Osteocyte (in vitro differentiated cells): ENCODE measurements at regions not wholly inside any gene's neighbourhood (a gene's known extent, or its start where the extent isn't known, plus 50 kb on each side); places are given as distances from the start of the nearest gene placed in this dataset.

Experiments
- DNase-seq: peaks from one replicate; pipeline ENCODE4 v3.0.0; 2021; ENCODE audit warnings: mixed read lengths; ENCODE audit not compliant: unreplicated experiment; ENCODE audit errors: extremely low spot score
- H3K27ac Mint-ChIP-seq: one replicate; pipeline ENCODE4 v1.8.0; 2021; ENCODE audit warnings: mild to moderate bottlenecking, mixed read lengths; ENCODE audit not compliant: unreplicated experiment
- H3K27me3 Mint-ChIP-seq: one replicate; pipeline ENCODE4 v1.8.0; 2021; ENCODE audit warnings: mixed read lengths; ENCODE audit not compliant: unreplicated experiment
- H3K36me3 Mint-ChIP-seq: one replicate; pipeline ENCODE4 v1.8.0; 2021; ENCODE audit warnings: mixed read lengths; ENCODE audit not compliant: unreplicated experiment
- H3K4me1 Mint-ChIP-seq: one replicate; pipeline ENCODE4 v1.8.0; 2021; ENCODE audit warnings: mixed read lengths; ENCODE audit not compliant: unreplicated experiment
- H3K4me3 Mint-ChIP-seq: one replicate; pipeline ENCODE4 v1.8.0; 2021; ENCODE audit warnings: mild to moderate bottlenecking, moderate library complexity, mixed read lengths; ENCODE audit not compliant: unreplicated experiment
- H3K9me3 Mint-ChIP-seq: one replicate; pipeline ENCODE4 v1.8.0; 2021; ENCODE audit warnings: mixed read lengths; ENCODE audit not compliant: unreplicated experiment
- TF ChIP-seq, protein P1 (sequence below): fragments of 200-600 bp; sonication (generic); IDR thresholded peaks from 2 replicates; pipeline ENCODE4 v1.5.0; 2021; ENCODE audit warnings: antibody characterized with exemption, mild to moderate bottlenecking, moderate library complexity

- Mint-ChIP-seq H3K9me3 (peaks cover 16% of the 10 kb centered on the region), H3K27ac (no peak overlapping the region), H3K27me3 (peaks cover 1% of the 10 kb centered on the region), H3K4me1 (no peaks in the 10 kb centered on the region), H3K36me3 (no peaks in the 10 kb centered on the region), H3K4me3 (no peak overlapping the region)
- no peak for DNase-seq
- TF ChIP-seq, protein P1, sequence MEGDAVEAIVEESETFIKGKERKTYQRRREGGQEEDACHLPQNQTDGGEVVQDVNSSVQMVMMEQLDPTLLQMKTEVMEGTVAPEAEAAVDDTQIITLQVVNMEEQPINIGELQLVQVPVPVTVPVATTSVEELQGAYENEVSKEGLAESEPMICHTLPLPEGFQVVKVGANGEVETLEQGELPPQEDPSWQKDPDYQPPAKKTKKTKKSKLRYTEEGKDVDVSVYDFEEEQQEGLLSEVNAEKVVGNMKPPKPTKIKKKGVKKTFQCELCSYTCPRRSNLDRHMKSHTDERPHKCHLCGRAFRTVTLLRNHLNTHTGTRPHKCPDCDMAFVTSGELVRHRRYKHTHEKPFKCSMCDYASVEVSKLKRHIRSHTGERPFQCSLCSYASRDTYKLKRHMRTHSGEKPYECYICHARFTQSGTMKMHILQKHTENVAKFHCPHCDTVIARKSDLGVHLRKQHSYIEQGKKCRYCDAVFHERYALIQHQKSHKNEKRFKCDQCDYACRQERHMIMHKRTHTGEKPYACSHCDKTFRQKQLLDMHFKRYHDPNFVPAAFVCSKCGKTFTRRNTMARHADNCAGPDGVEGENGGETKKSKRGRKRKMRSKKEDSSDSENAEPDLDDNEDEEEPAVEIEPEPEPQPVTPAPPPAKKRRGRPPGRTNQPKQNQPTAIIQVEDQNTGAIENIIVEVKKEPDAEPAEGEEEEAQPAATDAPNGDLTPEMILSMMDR = no peak
Measured at GRCh38 chr7:98755138-98755898, 114.5 kb downstream of the TMEM130 start.

DNA sequence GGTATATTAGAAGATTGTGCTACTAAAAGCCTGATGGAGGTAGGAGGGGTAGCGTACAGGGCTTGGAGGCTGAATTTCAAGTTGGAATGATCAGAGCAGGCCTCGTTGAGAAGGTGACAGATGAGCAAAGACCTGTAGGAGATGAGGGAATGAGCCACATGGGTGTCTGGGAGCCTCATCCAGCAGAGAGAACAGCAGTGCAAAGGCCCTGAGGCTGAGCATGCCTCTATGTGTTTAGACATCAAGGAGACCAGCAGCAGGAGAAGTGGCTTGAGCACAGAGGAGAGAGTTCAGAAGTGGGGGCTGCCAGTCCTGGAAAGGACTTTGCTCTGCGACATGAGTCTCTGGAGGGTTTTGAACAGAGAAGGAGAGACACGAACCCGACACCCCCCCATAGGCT lies 111.7 kb downstream of the TMEM130 start:
- H3K36me3 Mint-ChIP-seq = no peaks in the 10 kb centered on the region
- peaks cover 16% of the 10 kb centered on the region for H3K9me3 Mint-ChIP-seq
- H3K4me1 Mint-ChIP-seq = no peaks in the 10 kb centered on the region
- TF ChIP-seq, protein P1 = no peak
- no peak overlapping the region for H3K4me3 Mint-ChIP-seq
- no peaks in the 10 kb centered on the region for H3K27me3 Mint-ChIP-seq
- H3K27ac Mint-ChIP-seq = no peak overlapping the region
- DNase-seq = no peak

- H3K4me3 Mint-ChIP-seq = no peak overlapping the region
- no peaks in the 10 kb centered on the region for H3K27me3 Mint-ChIP-seq
- DNase-seq = no peak
- TF ChIP-seq, protein P1 = no peak
- H3K9me3 Mint-ChIP-seq = peaks cover 16% of the 10 kb centered on the region
- no peaks in the 10 kb centered on the region for H3K4me1 Mint-ChIP-seq
- H3K27ac Mint-ChIP-seq = no peak overlapping the region
- H3K36me3 Mint-ChIP-seq = no peaks in the 10 kb centered on the region
Measured at GRCh38 chr7:98760201-98760651, 109.6 kb downstream of the TMEM130 start.

DNA sequence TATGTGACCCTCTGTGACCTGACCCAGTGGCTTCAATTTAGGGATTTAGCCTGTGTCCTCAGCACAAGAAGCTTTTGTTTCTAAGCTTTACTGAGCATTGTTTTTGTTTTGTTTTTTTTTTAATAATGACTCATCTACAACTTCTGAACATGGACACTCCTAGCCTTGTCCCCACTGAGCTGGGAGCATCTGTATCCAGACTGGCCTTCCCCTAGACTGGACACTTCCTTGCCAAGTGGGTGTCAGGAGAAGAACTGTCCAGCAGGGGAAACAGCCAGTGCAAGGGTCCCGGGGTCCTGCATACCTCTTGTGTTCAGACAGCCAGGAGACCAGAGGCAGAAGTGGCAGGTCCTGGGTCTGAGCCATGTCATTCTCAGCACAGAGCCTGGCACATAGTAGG lies 108.6 kb downstream of the TMEM130 start:
- Mint-ChIP-seq H3K36me3 (no peaks in the 10 kb centered on the region), H3K4me1 (no peaks in the 10 kb centered on the region)

GRCh38 chr7:98762620-98763019 lies 107.2 kb downstream of the TMEM130 start:
- TF ChIP-seq, protein P1 = no peak
- Mint-ChIP-seq H3K4me1 (no peaks in the 10 kb centered on the region), H3K27ac (no peak overlapping the region), H3K4me3 (no peak overlapping the region), H3K9me3 (peaks cover 16% of the 10 kb centered on the region), H3K27me3 (no peaks in the 10 kb centered on the region), H3K36me3 (no peaks in the 10 kb centered on the region)
- DNase-seq = no peak

More for the DNA sequence above, 108.6 kb downstream of the TMEM130 start:
- Mint-ChIP-seq H3K9me3 (peaks cover 16% of the 10 kb centered on the region), H3K4me3 (no peak overlapping the region), H3K27ac (no peak overlapping the region), H3K27me3 (no peaks in the 10 kb centered on the region)
- DNase-seq = no peak
- TF ChIP-seq, protein P1 = no peak
